TTC549 (cell line): ENCODE measurements at regions not wholly inside any gene's neighbourhood (a gene's known extent, or its start where the extent isn't known, plus 50 kb on each side); places are given as distances from the start of the nearest gene placed in this dataset.
"Not testable (repeated sequence)": the region's sequence is repeated elsewhere in the genome, so short reads cannot be mapped to it uniquely, and the experiment has no call there.

Experiments
- FAIRE-seq: peaks from 2 replicates; lab custom pipeline; 2012; peaks lifted over from hg19 to GRCh38; lab: Jason Lieb, UNC

GRCh38 chr3:163172513-163172912, 1675.9 kb downstream of the OTOL1 start:
- FAIRE-seq: not testable (repeated sequence)

- no peak for FAIRE-seq
Observed at GRCh38 chr3:163166197-163166596, 1669.6 kb downstream of the OTOL1 start.

- FAIRE-seq: no peak
Observed at GRCh38 chr3:163159306-163159705, 1662.7 kb downstream of the OTOL1 start.

DNA sequence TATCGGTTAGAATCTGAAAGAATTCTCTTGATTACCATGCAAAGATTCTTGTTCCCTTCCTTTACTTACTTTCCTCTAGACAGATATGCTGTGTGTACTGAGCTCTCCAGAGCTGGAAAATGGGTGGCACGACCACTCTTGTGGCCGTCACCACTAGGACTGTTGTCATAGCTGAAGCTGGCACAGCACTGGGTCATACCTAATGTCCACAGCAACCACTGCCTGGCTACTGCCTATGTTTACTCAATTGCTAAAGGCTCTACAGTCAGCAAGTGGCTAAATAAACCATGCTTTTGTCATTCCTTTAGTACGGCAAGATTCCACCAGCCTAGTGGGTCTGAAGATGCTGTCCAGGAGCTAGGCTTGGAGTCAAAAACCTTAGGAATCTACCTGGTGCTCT, 1643.0 kb downstream of the OTOL1 start:
- no peak for FAIRE-seq

DNA sequence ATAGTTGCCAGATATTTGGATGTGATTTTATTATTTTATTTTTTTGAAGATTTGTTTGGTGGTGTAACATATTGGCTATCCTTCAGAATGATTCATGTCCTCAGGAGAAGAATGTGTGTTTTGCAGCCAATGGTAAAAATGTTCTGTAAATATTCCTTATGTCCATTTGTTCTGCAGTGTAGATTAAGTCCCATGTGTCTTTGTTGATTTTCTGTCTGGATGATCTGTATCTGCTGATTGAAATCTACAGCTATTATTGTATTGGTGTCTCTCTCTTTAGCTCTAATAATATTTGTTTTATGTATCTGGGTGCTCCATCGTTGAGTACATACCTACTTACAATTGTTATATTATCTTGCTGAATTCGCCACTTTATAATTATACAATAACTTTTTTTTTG, 1641.7 kb downstream of the OTOL1 start:
- FAIRE-seq: no peak

GRCh38 chr3:163132111-163132510, 1635.5 kb downstream of the OTOL1 start:
- FAIRE-seq: no peak

GRCh38 chr3:163129287-163129686, 1632.7 kb downstream of the OTOL1 start:
- no peak for FAIRE-seq

DNA sequence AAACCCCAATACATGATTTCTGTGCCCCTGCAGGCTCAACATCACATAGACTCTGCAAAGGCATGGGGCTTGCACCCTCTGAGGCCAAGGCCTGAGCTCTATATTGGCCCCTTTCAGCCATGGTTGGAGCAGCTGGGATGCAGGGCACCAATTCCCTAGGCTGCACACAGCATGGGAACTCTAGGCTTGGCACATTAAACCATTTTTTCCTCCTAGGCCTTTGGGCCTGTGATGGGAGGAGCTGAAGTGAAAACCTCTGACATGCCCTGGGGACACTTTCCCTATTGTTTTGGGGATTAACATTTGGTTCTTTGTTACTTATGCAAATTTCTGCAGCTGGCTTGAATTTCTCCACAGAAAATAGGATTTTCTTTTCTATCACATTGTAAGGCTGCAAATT, 1629.5 kb downstream of the OTOL1 start:
- no peak for FAIRE-seq
